ENCODE measurements at regions not wholly inside any gene's neighbourhood (a gene's known extent, or its start where the extent isn't known, plus 50 kb on each side); places are given as distances from the start of the nearest gene placed in this dataset.

DNA sequence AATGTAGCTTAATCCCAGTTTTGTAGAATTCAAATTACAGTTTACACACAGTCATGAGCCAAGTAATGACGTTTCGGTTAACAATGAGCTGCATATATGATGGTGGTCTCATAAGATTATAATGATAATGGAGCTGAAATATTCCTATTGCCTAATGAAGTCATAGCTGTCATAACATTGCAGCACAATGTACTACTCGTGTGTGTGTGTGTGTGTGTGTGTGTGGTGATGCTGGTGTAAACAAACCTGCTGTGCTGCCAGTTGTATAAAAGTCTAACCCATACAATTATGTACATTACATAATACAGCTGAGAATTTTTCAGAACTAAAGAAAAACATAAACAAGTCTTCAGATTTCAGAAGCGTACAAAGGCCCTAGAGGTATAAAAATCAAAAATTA is 66.7 kb upstream of the ARID1B start:
- no peak overlapping the region for H3K14ac ChIP-seq (replicated peaks; ENCODE audit: low read depth, low read length)
- H3K23ac ChIP-seq (ENCODE audit: low read depth, low read length): no peak overlapping the region
- WGBS, 2 experiments (ENCODE audit: extremely low coverage in 2 of 2, insufficient read length in 1 of 2): no CpG with 5 or more reads among the region's 4 CpGs
- H2BK5ac ChIP-seq (ENCODE audit: low read depth, low read length, poor library complexity, severe bottlenecking): no peak overlapping the region
- H4K8ac ChIP-seq (ENCODE audit: low read depth in 2 of 2, low read length in 2 of 2): no peak overlapping the region
- ATAC-seq (ENCODE audit: low read depth) (no peak), DNase-seq (peak; percentile 31)
- no peaks in the 10 kb centered on the region for H3K36me3 ChIP-seq (ENCODE audit: control insufficient read depth, insufficient read depth, low read length)
- no peak overlapping the region for H4K5ac ChIP-seq (ENCODE audit: low read depth, low read length)
- H2AFZ ChIP-seq (replicated peaks; ENCODE audit: low read length, poor library complexity): no peak overlapping the region
- no peak overlapping the region for H3K18ac ChIP-seq (ENCODE audit: low read depth, low read length)
- no peak overlapping the region for H3K27ac ChIP-seq (ENCODE audit: insufficient read depth, low read length)
- CTCF ChIA-PET: no interaction called here
- BruUV-seq (replicated peaks): no TSS peak
- no peak overlapping the region for H2BK20ac ChIP-seq (ENCODE audit: low read depth, low read length)
- H4K91ac ChIP-seq (ENCODE audit: insufficient read depth, low read depth, low read length): no peak overlapping the region
- H2AK9ac ChIP-seq (replicated peaks; ENCODE audit: low read depth, low read length, poor library complexity): no peak overlapping the region
- no peak overlapping the region for H2BK120ac ChIP-seq (ENCODE audit: low read depth, low read length)
- H3K4me3 ChIP-seq (ENCODE audit: insufficient read depth, low read depth, low read length): no peak overlapping the region
- no peak for TF ChIP-seq CHD1 (IDR thresholded peaks at IDR 0.05; ENCODE audit: low read depth, low read length)
- TF ChIP-seq, protein P1, sequence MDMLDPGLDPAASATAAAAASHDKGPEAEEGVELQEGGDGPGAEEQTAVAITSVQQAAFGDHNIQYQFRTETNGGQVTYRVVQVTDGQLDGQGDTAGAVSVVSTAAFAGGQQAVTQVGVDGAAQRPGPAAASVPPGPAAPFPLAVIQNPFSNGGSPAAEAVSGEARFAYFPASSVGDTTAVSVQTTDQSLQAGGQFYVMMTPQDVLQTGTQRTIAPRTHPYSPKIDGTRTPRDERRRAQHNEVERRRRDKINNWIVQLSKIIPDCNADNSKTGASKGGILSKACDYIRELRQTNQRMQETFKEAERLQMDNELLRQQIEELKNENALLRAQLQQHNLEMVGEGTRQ (IDR thresholded peaks at IDR 0.05; ENCODE audit: low read depth, low read length): no peak
- no peak for TF ChIP-seq RAD21 (IDR thresholded peaks at IDR 0.05; ENCODE audit: low read length)
- no peak for TF ChIP-seq NFE2L2 (IDR thresholded peaks at IDR 0.05; ENCODE audit: low read depth, low read length)
- TF ChIP-seq MAZ (IDR thresholded peaks at IDR 0.05; ENCODE audit: borderline replicate concordance, low read depth, low read length): no peak
- no peaks in the 10 kb centered on the region for H3K9me1 ChIP-seq (ENCODE audit: insufficient read depth, low read length)
- H4K20me1 ChIP-seq (ENCODE audit: insufficient read depth, low read length): no peaks in the 10 kb centered on the region
- no peaks in the 10 kb centered on the region for H3K79me1 ChIP-seq (ENCODE audit: low read depth in 1 of 2, low read length in 2 of 2)
- no peaks in the 10 kb centered on the region for H3K4me1 ChIP-seq (ENCODE audit: control insufficient read depth, insufficient read depth, low read length)
- H3K4me2 ChIP-seq (ENCODE audit: low read depth, low read length): no peak overlapping the region
- POLR2A ChIA-PET (ENCODE audit: unreplicated experiment): no interaction called here
- no peak overlapping the region for H2AK5ac ChIP-seq (ENCODE audit: low read depth, low read length)
- no peaks in the 10 kb centered on the region for H3K9me3 ChIP-seq (ENCODE audit: control insufficient read depth, insufficient read depth, low read length)
- dilution Hi-C loops (cut with HindIII; ENCODE audit: low sequenced_read_pairs, unreplicated experiment) (no loop called here), in situ Hi-C loops (cut with MboI; ENCODE audit: low sequenced_read_pairs) (no loop called here), intact Hi-C loops (cut with micrococcal nuclease) (loop anchor here (5.0 kb wide), 1 partner anchor 37 kb away; no protein-coding TSS in a partner anchor)
- H2BK15ac ChIP-seq (ENCODE audit: low read depth, low read length): no peak overlapping the region
- no peak overlapping the region for H3K9ac ChIP-seq (ENCODE audit: low read depth, low read length)
- H3K4ac ChIP-seq (ENCODE audit: low read depth, low read length): no peak overlapping the region
- no peak overlapping the region for H3K56ac ChIP-seq (ENCODE audit: extremely low read depth, insufficient read depth, low read length)
- H3K27me3 ChIP-seq (ENCODE audit: control insufficient read depth, insufficient read depth, low read length): peaks cover 5% of the 10 kb centered on the region
